ENCODE measurements at regions not wholly inside any gene's neighbourhood (a gene's known extent, or its start where the extent isn't known, plus 50 kb on each side); places are given as distances from the start of the nearest gene placed in this dataset.
"Not testable (repeated sequence)": the region's sequence is repeated elsewhere in the genome, so short reads cannot be mapped to it uniquely, and the experiment has no call there.

DNA sequence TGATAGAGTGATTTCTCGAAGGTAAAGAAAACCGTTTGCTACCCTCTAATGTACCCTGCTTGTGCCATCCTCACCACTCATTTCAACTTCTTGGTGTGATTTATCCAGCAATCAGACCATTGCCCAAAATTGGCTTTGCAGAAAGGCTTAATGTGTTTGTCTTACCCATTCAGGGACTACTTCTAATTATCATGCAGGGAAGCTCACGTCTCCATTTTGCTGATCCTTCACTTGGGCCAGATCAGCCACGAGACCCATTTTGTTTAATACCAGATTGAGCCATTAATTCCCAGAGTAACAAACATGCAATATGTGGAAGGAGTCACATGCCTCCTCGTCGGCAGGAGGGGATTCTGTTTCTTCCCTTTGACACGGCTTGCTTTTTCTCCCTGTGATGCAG lies 51.1 kb upstream of the CRY1 start:
- no peak for DNase-seq

GRCh38 chr12:107144990-107145389 lies 51.6 kb upstream of the CRY1 start:
- DNase-seq = no peak

- no peak for DNase-seq
These were observed 52.0 kb upstream of the CRY1 start for GRCh38 chr12:107145397-107145796.

GRCh38 chr12:107148107-107148506 lies 54.8 kb upstream of the CRY1 start:
- DNase-seq = no peak

GRCh38 chr12:107152315-107152714 lies 59.0 kb upstream of the CRY1 start:
- DNase-seq = no peak

GRCh38 chr12:107159384-107159900 lies 66.1 kb upstream of the CRY1 start:
- no peak for DNase-seq

DNA sequence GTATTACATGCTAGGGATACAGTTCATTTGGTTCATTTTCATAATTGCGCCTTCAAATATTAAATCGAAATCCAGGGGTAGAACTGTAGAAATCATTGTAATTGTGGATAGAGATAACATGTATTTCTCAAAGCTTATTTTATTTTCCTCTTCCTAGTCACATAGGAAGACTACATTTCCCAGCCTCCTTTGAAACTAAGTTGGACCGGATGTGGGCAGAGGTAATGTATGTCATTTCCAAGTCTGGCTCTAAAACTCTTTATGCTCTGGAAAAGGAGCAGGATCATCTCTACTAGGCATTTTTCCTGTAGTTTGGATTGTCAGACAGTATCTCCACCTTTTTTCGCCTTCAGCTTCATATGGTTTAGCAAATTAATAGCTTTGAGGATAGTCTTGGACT lies 70.1 kb upstream of the CRY1 start:
- no peak for DNase-seq

GRCh38 chr12:107164392-107164791 lies 71.0 kb upstream of the CRY1 start:
- no peak for DNase-seq

- DNase-seq = no peak
These were observed 72.2 kb upstream of the CRY1 start for GRCh38 chr12:107165581-107165980.

- no peak for DNase-seq
These were observed 74.4 kb upstream of the CRY1 start for GRCh38 chr12:107167756-107168155.

DNA sequence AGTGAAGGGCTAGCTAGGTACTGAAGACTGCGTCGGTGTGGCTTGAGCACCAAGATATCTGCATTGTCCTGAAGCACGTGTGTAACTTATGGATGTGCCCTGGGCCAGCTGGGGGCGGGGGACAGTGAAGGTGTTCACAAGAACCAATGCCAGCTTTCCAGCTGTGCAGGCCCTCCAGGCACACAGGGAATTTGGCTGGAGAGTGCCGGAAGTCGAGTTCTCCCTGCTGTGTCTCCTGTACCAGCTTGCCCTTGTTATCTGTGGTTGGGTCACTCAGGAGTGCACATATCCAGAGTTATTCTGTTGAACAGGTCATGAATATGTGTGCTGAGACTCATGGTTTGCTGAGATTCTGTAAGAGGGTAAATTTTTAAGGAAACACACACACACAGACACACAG lies 75.9 kb upstream of the CRY1 start:
- DNase-seq = no peak

GRCh38 chr12:107178776-107179175 lies 85.4 kb upstream of the CRY1 start:
- DNase-seq = no peak

DNA sequence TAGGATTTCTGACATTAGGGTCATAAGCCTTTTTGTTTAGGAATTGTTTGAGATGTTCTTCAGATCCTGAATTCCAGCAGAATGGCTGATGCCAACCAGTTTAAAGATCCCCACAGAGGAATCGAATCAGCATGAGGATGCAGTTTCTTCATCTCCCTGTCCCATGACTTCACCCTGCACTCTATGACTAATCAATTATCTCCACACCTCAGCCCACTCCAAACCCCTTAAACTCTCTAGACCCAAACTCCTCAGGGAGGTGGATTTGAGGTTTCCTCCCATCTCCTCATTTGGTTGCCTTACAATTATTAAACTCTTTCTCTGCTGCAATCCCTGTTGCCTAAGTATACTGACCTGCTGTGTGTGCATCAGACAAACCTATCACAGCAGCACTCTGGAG lies 86.5 kb upstream of the CRY1 start:
- no peak for DNase-seq

GRCh38 chr12:107180272-107180671 lies 86.9 kb upstream of the CRY1 start:
- DNase-seq = no peak

DNA sequence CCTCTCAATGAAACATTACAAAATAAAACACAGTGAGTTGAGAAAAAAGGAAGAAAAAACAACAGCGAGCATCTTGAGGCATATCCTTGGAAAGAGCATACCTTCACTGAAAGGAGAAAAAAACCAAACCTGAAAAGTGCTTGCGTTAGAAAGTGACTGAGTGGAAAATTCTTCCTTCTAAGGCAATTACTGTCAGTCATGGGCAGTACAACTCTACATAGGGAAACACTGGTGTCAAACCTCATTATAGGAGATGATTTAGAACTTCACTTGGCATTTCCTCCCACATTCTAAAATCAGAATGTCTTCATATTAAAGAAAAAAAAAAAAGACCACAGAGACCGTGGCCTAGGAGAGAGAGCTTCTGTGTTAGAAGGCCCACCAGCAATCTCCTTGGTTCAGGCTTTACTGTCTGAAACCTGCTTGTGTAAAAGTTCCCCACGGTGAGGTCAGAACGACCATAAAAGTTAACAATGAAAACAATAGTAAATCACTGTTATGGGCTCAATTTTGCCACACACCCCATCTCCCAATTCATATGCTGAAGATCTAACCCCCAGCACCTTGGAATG lies 91.1 kb upstream of the CRY1 start:
- DNase-seq = no peak

DNA sequence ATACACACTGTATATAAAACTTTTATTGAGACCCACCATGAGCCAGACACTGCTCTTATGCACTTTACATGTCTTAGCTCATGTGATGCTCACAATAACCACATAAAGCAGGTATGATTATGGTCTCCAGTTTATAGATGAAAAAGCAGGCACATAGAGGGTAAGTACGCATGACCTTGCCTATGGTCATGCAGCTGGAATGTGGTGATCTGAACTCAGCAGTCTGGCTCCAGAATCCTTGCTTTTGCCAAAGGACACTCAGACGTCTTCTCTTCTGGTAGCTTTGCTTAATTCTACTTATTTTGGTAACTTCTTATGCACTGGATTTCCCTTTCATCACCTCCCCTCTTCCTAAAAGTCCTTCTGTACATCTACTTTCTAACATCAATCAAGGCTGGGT lies 103.3 kb upstream of the CRY1 start:
- DNase-seq = no peak

DNA sequence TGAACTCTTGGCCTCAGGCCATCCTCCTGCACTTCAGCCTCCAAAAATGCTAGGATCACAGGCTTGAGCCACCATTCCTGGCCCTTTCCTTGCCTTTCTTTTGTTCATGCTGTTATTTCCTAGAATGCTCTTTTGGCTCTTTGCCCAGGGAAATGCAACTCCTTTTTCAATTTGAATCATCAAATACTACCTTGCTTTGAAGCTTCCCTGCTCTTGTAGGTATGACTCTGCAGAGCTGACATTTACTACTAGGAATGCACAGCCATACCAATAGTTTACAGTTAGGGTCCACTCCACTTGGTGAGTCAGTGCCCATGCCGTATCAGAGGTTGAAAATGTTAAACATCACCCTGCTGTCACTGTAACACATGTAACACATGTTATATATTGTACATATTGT lies 107.0 kb upstream of the CRY1 start:
- DNase-seq = no peak

GRCh38 chr12:107207931-107208525 lies 114.7 kb upstream of the CRY1 start:
- DNase-seq = no peak

DNA sequence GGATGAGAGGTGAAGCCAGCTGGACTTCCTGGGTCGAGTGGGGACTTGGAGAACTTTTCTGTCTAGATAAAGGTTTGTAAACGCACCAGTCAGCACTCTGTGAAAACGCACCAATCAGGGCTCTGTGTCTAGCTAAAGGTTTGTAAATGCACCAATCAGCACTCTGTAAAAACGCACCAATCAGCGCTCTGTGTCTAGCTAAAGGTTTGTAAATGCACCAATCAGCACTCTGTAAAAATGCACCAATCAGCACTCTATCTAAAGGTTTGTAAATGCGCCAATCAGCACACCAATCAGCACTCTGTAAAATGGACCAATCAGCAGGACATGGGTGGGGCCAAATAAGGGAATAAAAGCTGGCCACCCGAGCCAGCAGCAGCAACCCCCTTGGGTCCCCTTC lies 116.4 kb upstream of the CRY1 start:
- DNase-seq = not testable (repeated sequence)

GRCh38 chr12:107214373-107214773 lies 121.0 kb upstream of the CRY1 start:
- DNase-seq = peak in 1 of 2 experiments; percentile 8

GRCh38 chr12:107216411-107216810 lies 123.1 kb upstream of the CRY1 start:
- not testable (repeated sequence) for DNase-seq

DNA sequence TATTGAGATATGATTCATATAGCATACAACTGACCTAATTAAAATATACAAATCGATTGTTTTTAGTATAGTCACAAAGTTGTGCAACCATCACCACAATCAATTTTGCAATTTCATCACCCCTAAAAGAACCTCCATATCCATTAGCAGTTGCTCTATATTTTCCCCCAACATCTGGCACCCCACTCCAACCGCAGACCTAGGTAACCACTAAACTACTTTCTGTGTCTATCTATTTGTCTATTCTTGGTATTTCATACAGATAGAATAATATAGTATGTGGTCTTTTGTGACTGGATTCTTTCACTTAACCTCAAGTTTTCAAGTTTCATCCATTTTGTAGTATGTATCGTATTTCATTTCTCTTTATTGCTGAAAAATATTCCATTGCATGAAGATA lies 126.0 kb upstream of the CRY1 start:
- DNase-seq = no peak

DNA sequence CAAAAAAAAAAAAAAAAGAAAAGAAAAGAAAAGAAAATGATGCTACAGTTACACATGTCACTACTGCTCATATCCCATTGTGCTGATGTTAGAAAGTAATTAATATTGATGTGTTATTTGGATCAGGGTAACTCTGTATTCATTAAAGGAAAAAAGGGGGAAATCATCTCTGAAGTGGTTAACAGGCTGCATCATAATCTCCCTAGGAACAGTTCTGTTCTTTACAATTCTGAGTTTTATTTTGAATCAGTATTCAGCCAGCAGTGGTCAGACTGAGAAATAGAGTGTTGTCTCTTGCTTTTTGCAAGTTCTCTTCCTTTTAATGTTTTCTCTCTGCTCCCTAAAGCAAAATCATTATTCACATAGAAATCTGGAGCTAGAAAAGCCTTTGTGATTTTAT lies 128.6 kb upstream of the CRY1 start:
- no peak for DNase-seq

- DNase-seq = no peak
These were observed 130.5 kb upstream of the CRY1 start for GRCh38 chr12:107223821-107224220.

DNA sequence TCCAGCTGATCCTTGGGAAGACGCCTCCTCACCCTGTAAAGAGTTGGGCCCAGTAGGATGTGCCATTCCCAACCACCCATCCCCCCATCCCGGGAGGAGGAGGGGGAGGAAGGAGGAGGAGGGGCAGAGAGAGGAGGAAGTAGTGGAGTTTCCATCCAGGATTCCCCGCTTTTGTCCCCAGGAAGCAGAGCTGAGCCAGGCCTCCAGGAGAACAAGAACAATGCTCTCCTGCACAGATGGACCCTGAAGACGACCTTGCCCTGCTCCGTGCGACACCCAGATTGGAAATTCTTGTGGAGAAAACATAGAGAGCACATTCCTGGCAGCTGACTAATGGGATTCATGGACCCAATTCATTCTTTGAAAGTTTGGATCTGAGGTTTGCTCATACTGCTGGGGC lies 132.3 kb upstream of the CRY1 start:
- DNase-seq = no peak
